ENCODE measurements at regions not wholly inside any gene's neighbourhood (a gene's known extent, or its start where the extent isn't known, plus 50 kb on each side); places are given as distances from the start of the nearest gene placed in this dataset.

GRCh38 chr9:25600501-25600900 is 77.7 kb downstream of the TUSC1 start:
- no peak for TF ChIP-seq POLR2A (IDR thresholded peaks at IDR 0.05)
- no peak for TF ChIP-seq CTCF (IDR thresholded peaks at IDR 0.05)
